Upper lobe of left lung (tissue), 6 donors: ENCODE measurements at regions not wholly inside any gene's neighbourhood (a gene's known extent, or its start where the extent isn't known, plus 50 kb on each side); places are given as distances from the start of the nearest gene placed in this dataset.

ENCODE experiments used
- ATAC-seq, 2 donors: fragments of 200-7000 bp; cut with Tn5 transposase; one replicate each; pipeline ENCODE4 v1.9.1; 2022; ENCODE audit warnings: mild to moderate bottlenecking in 2 of 2, moderate library complexity in 2 of 2; ENCODE audit not compliant: low FRiP score in 2 of 2
- DNase-seq, 2 donors: peaks; one replicate each; pipeline ENCODE4 v3.0.0-alpha.2; 2019 to 2020
- H3K27ac ChIP-seq, 4 donors: fragments of 200-600 bp; sonication (generic); one replicate each; pipeline ENCODE4 v1.5.1; 2016 to 2019
- H3K27me3 ChIP-seq, 4 donors: fragments of 200-600 bp; sonication (generic); one replicate each; pipeline ENCODE4 v1.5.1; 2017 to 2019
- H3K36me3 ChIP-seq, 4 donors: fragments of 200-600 bp; sonication (generic); one replicate each; pipeline ENCODE4 v1.5.1; 2016 to 2019
- H3K4me1 ChIP-seq, 4 donors: fragments of 200-600 bp; sonication (generic); one replicate each; pipeline ENCODE4 v1.5.1; 2018 to 2019
- H3K4me3 ChIP-seq, 4 donors: fragments of 200-600 bp; sonication (generic); one replicate each; pipeline ENCODE4 v1.5.1; 2017 to 2019; ENCODE audit warnings: mild to moderate bottlenecking in 2 of 4, moderate library complexity in 1 of 4
- H3K9me3 ChIP-seq, 4 donors: fragments of 200-600 bp; sonication (generic); one replicate each; pipeline ENCODE4 v1.5.1; 2018 to 2019
- EP300 ChIP-seq, 4 donors: sonication (generic); formaldehyde crosslinking; IDR thresholded peaks; one replicate each; pipeline ENCODE4 v1.5.1; 2017; ENCODE audit warnings: antibody characterized with exemption in 4 of 4, control low read depth in 2 of 4
- POLR2A ChIP-seq, 4 donors: fragments of 450-650 bp; IDR thresholded peaks; one replicate each; pipeline ENCODE4 v1.5.1; 2016 to 2017; ENCODE audit warnings: antibody characterized with exemption in 4 of 4, mild to moderate bottlenecking in 2 of 4
- POLR2AphosphoS5 ChIP-seq, 2 donors: sonication (generic); formaldehyde crosslinking; IDR thresholded peaks; one replicate each; pipeline ENCODE4 v1.5.1; 2017; ENCODE audit warnings: antibody characterized with exemption in 2 of 2
- WGBS, 2 donors: methylation state at CpG; one replicate each; pipeline ENCODE4 v1.1.5; 2017 to 2018; 5-methylcytosine and 5-hydroxymethylcytosine counted together
- TF ChIP-seq, protein P1 (sequence below), 6 experiments: fragments of 450-650 bp in 4 of 6; fragments of 200-600 bp in 2 of 6; sonication (generic) in 2 of 6; IDR thresholded peaks; one replicate each; pipeline ENCODE4 v1.5.1; 2016 to 2019; ENCODE audit warnings: antibody characterized with exemption in 6 of 6
- donor health status: DM: no; HTN: no; CAD: no; lungs with moderate emphysema.
- donor health status: DM: no; HTN: yes; CAD: no; lungs with severe emphysema.

- TF ChIP-seq EP300 (IDR thresholded peaks at IDR 0.05), result no peak
- no peak for TF ChIP-seq POLR2AphosphoS5 (IDR thresholded peaks at IDR 0.05)
- TF ChIP-seq POLR2A (IDR thresholded peaks at IDR 0.05), result no peak
- TF ChIP-seq, protein P1, sequence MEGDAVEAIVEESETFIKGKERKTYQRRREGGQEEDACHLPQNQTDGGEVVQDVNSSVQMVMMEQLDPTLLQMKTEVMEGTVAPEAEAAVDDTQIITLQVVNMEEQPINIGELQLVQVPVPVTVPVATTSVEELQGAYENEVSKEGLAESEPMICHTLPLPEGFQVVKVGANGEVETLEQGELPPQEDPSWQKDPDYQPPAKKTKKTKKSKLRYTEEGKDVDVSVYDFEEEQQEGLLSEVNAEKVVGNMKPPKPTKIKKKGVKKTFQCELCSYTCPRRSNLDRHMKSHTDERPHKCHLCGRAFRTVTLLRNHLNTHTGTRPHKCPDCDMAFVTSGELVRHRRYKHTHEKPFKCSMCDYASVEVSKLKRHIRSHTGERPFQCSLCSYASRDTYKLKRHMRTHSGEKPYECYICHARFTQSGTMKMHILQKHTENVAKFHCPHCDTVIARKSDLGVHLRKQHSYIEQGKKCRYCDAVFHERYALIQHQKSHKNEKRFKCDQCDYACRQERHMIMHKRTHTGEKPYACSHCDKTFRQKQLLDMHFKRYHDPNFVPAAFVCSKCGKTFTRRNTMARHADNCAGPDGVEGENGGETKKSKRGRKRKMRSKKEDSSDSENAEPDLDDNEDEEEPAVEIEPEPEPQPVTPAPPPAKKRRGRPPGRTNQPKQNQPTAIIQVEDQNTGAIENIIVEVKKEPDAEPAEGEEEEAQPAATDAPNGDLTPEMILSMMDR (IDR thresholded peaks at IDR 0.05), result no peak
- WGBS, 2 donors, result 67 to 81% methylated on average over 7 of the region's 7 CpGs
These were observed 162.7 kb downstream of the INHBB start for GRCh38 chr2:120508567-120509041.

GRCh38 chr2:120509213-120509815, 163.4 kb downstream of the INHBB start:
- 92 to 97% methylated on average over 12 to 14 of the region's 14 CpGs for WGBS, 2 donors
- no peaks in the 10 kb centered on the region for H3K9me3 ChIP-seq

More at GRCh38 chr2:120508567-120509041, 162.7 kb downstream of the INHBB start:
- no peaks in the 10 kb centered on the region for H3K27me3 ChIP-seq
- no peak overlapping the region for H3K4me3 ChIP-seq
- H3K4me1 ChIP-seq, result no peaks in the 10 kb centered on the region
- no peak overlapping the region for H3K27ac ChIP-seq
- H3K9me3 ChIP-seq, result no peaks in the 10 kb centered on the region
- ATAC-seq (no peak), DNase-seq (no peak)
- no peaks in the 10 kb centered on the region for H3K36me3 ChIP-seq

DNA sequence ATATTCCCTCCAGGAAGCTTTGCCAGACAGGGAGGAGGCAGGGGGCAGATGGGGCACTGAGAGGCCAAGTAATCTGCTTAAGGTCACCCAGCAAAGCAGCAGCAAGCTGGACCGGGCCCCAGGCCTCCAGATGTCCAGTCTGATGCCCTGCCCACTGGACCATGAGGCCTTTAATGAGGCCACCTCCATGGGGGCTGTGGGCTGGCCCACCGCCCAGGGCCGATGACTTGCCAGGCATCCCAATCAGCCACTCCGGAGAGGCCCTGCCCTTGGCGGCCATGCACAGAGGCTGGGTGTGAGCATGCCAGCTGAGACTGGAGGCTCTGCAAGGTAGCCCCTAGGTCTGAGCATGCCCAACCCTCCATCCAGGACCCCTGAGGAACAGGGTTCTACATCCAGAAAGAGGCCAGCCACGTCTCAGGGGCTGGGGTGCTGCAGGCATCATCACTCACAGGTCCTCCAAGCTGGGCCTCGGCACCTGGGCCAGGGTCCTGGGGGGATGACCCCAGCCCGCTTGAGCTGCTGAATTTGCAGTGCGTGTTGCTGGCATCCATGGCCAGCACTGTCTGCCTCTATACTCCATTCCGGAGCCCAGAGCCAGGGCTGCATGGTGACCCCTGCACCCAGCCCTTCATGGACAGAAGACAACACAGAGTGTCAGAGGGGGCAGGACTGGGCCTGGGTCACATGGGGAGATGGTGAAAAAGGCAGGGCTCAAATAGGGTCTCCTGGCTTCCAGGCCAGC, 164.2 kb downstream of the INHBB start:
- no peaks in the 10 kb centered on the region for H3K27me3 ChIP-seq
- no peak overlapping the region for H3K4me3 ChIP-seq
- peak in 1 of 2 donors; percentile 76 for DNase-seq
- no peaks in the 10 kb centered on the region for H3K9me3 ChIP-seq
- H3K27ac ChIP-seq, result no peak overlapping the region
- TF ChIP-seq POLR2AphosphoS5 (IDR thresholded peaks at IDR 0.05) (no peak), EP300 (IDR thresholded peaks at IDR 0.05) (no peak), POLR2A (IDR thresholded peaks at IDR 0.05) (no peak)
- TF ChIP-seq, protein P1 (IDR thresholded peaks at IDR 0.05), result no peak
- H3K4me1 ChIP-seq, result no peaks in the 10 kb centered on the region
- WGBS, 2 donors, result 91 to 100% methylated on average over 3 to 7 of the region's 10 CpGs
- no peak for ATAC-seq
- no peaks in the 10 kb centered on the region for H3K36me3 ChIP-seq

More at GRCh38 chr2:120509213-120509815, 163.4 kb downstream of the INHBB start:
- TF ChIP-seq POLR2A (IDR thresholded peaks at IDR 0.05), result no peak
- TF ChIP-seq, protein P1 (IDR thresholded peaks at IDR 0.05), result no peak
- TF ChIP-seq EP300 (IDR thresholded peaks at IDR 0.05), result no peak
- TF ChIP-seq POLR2AphosphoS5 (IDR thresholded peaks at IDR 0.05), result no peak
- Histone ChIP-seq H3K27me3 (no peaks in the 10 kb centered on the region), H3K4me3 (no peak overlapping the region), H3K4me1 (no peaks in the 10 kb centered on the region), H3K27ac (no peak overlapping the region), H3K36me3 (no peaks in the 10 kb centered on the region)
- ATAC-seq, result no peak
- no peak for DNase-seq

DNA sequence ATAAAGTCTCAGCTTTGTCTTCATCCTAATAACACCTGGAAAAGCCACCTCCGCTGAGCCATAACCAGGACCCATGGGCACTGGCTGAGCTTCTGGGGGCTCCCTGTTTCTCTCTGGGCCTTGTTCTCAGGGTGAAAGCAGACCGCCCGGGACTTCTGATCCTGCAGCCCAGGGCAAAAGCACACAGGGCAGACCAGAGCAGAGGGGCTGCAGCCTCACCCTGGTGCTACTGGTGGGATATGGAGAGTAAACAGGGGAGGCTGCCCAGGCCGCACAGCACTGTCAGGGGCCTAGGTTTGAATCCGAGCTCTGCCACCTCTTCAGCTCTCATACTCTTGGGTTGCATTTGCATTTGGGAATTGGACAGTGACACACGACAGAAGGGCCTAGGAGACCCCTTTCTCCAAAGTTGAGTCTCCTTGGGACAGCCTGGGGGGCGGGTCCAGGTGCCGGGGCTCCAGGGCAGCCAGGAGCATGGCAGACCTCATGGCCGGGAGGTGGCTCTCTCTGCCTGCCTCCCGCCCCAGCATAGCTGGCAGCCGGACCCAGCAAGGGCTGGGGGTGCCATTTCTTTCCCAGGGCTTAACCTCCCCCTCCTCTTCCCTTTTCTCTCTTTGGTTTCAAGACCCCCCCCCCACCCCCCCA, 164.9 kb downstream of the INHBB start:
- peak in 1 of 2 donors; percentile 41 for DNase-seq
- Histone ChIP-seq H3K27me3 (no peaks in the 10 kb centered on the region), H3K27ac (no peak overlapping the region), H3K4me1 (no peaks in the 10 kb centered on the region), H3K9me3 (no peaks in the 10 kb centered on the region), H3K4me3 (no peak overlapping the region), H3K36me3 (no peaks in the 10 kb centered on the region)
- WGBS, 2 donors, result 94 to 98% methylated on average over 7 to 11 of the region's 11 CpGs
- TF ChIP-seq POLR2AphosphoS5 (IDR thresholded peaks at IDR 0.05), result no peak
- TF ChIP-seq POLR2A (IDR thresholded peaks at IDR 0.05), result no peak
- TF ChIP-seq, protein P1 (IDR thresholded peaks at IDR 0.05), result no peak
- no peak for TF ChIP-seq EP300 (IDR thresholded peaks at IDR 0.05)
- no peak for ATAC-seq
